ENCODE measurements at regions not wholly inside any gene's neighbourhood (a gene's known extent, or its start where the extent isn't known, plus 50 kb on each side); places are given as distances from the start of the nearest gene placed in this dataset.

DNA sequence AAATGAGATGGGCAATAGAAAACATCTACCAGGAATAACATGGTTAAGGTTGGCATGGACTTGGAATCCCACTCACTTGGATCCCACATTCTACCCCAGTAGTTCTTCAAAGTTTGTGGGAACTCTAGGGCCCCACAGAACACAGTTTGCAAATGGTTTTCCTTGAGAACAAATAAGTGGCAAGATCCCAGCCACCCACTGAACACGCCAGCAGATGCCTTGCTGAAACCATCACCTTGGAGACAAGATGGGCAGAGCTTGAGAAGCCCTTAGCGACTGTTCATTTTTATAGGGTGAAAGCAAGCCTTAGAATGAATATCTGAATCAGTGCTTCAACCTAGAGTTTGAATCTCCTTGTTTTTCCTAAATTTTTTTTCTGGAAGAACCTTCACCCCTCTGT lies 349.1 kb downstream of the RPS24 start:
- no peak overlapping the region for H2BK12ac ChIP-seq (ENCODE audit: low read length)
- WGBS, 2 donors (ENCODE audit: extremely low coverage in 2 of 2, insufficient read length in 2 of 2, insufficient replicate concordance in 1 of 2) = no CpG with 5 or more reads among the region's 2 CpGs

GRCh38 chr10:78383378-78384048 lies 349.9 kb downstream of the RPS24 start:
- no peak for DNase-seq (ENCODE audit: low spot score)

More for the DNA sequence above, 349.1 kb downstream of the RPS24 start:
- Histone ChIP-seq H3K27me3 (ENCODE audit: control insufficient read depth in 3 of 3, insufficient read depth in 3 of 3, low read depth in 1 of 3, low read length in 3 of 3) (no peaks in the 10 kb centered on the region), H3K18ac (ENCODE audit: low read length) (no peak overlapping the region), H2BK5ac (ENCODE audit: low read length) (no peak overlapping the region), H4K91ac (ENCODE audit: low read depth, low read length, poor library complexity) (no peak overlapping the region), H3K4me3 (ENCODE audit: low read length in 2 of 2) (no peak overlapping the region), H2AFZ (ENCODE audit: low read length) (no peak overlapping the region), H3K23ac (ENCODE audit: low read depth, low read length, poor library complexity) (no peak overlapping the region), H3K4ac (ENCODE audit: low read length) (no peak overlapping the region), H2AK5ac (ENCODE audit: low read depth, low read length) (no peak overlapping the region), H3K14ac (ENCODE audit: low read length) (no peak overlapping the region), H3K4me1 (ENCODE audit: control insufficient read depth in 2 of 2, insufficient read depth in 1 of 2, low read depth in 1 of 2, low read length in 2 of 2) (peaks cover 0 to 19% of the 10 kb centered on the region in 2 donors), H3K79me1 (ENCODE audit: low read depth, low read length) (no peaks in the 10 kb centered on the region), H4K8ac (ENCODE audit: low read depth, low read length) (no peak overlapping the region), H3K9me3 (replicated peaks in 1 of 2; ENCODE audit: control insufficient read depth in 2 of 2, insufficient read depth in 1 of 2, low read depth in 1 of 2, low read length in 2 of 2) (peaks cover 2 to 6% of the 10 kb centered on the region in 2 donors), H3K4me2 (ENCODE audit: insufficient read depth, low read length, poor library complexity, severe bottlenecking) (no peak overlapping the region), H3K9ac (ENCODE audit: low read depth, low read length, poor library complexity) (no peak overlapping the region), H3K27ac (replicated peaks; ENCODE audit: low read length) (no peak overlapping the region), H3K36me3 (replicated peaks in 1 of 2; ENCODE audit: control insufficient read depth in 2 of 2, insufficient read depth in 2 of 2, low read length in 2 of 2) (no peaks in the 10 kb centered on the region), H2BK120ac (ENCODE audit: low read depth, low read length) (no peak overlapping the region), H2BK15ac (ENCODE audit: low read length) (no peak overlapping the region)
- DNase-seq (ENCODE audit: low spot score) = no peak

DNA sequence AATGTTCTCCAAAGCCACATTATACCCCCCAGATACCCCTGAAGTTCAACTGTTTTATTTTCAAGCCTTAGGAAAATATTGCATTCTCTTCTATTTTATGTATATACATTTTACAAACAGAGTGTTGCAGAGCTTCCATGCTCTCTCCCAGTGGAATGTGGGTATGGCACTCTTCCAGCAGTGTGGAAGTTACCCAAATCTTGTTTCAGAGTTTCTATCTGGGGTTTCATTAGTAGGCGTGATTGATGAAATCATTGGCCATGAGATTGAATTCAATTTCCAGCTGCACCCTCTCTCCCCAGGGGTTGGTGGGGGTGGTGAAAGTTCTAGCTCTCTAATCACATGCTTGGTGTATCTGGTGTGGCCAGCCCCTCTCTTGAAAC lies 350.4 kb downstream of the RPS24 start:
- no peak overlapping the region for H3K18ac ChIP-seq (ENCODE audit: low read length)
- H2BK120ac ChIP-seq (ENCODE audit: low read depth, low read length) = no peak overlapping the region
- H3K27ac ChIP-seq (replicated peaks; ENCODE audit: low read length) = no peak overlapping the region
- H3K27me3 ChIP-seq (ENCODE audit: control insufficient read depth in 3 of 3, insufficient read depth in 3 of 3, low read depth in 1 of 3, low read length in 3 of 3) = peaks cover 0 to 3% (median 0%) of the 10 kb centered on the region in 3 experiments
- no CpG with 5 or more reads among the region's 1 CpG for WGBS, 2 donors (ENCODE audit: extremely low coverage in 2 of 2, insufficient read length in 2 of 2, insufficient replicate concordance in 1 of 2)
- H3K14ac ChIP-seq (ENCODE audit: low read length) = no peak overlapping the region
- no peak overlapping the region for H2BK5ac ChIP-seq (ENCODE audit: low read length)
- H3K4ac ChIP-seq (ENCODE audit: low read length) = no peak overlapping the region
- no peaks in the 10 kb centered on the region for H3K79me1 ChIP-seq (ENCODE audit: low read depth, low read length)
- H4K91ac ChIP-seq (ENCODE audit: low read depth, low read length, poor library complexity) = no peak overlapping the region
- peaks cover 0 to 19% of the 10 kb centered on the region in 2 donors for H3K4me1 ChIP-seq (ENCODE audit: control insufficient read depth in 2 of 2, insufficient read depth in 1 of 2, low read depth in 1 of 2, low read length in 2 of 2)
- H2BK15ac ChIP-seq (ENCODE audit: low read length) = no peak overlapping the region
- no peak overlapping the region for H3K9ac ChIP-seq (ENCODE audit: low read depth, low read length, poor library complexity)
- H3K36me3 ChIP-seq (replicated peaks in 1 of 2; ENCODE audit: control insufficient read depth in 2 of 2, insufficient read depth in 2 of 2, low read length in 2 of 2) = no peaks in the 10 kb centered on the region
- no peak overlapping the region for H2AFZ ChIP-seq (ENCODE audit: low read length)
- no peak for DNase-seq (ENCODE audit: low spot score)
- H2BK12ac ChIP-seq (ENCODE audit: low read length) = no peak overlapping the region
- peaks cover 2 to 5% of the 10 kb centered on the region in 2 donors for H3K9me3 ChIP-seq (replicated peaks in 1 of 2; ENCODE audit: control insufficient read depth in 2 of 2, insufficient read depth in 1 of 2, low read depth in 1 of 2, low read length in 2 of 2)
- no peak overlapping the region for H3K4me3 ChIP-seq (ENCODE audit: low read length in 2 of 2)
- H3K4me2 ChIP-seq (ENCODE audit: insufficient read depth, low read length, poor library complexity, severe bottlenecking) = no peak overlapping the region
- H4K8ac ChIP-seq (ENCODE audit: low read depth, low read length) = no peak overlapping the region
- no peak overlapping the region for H2AK5ac ChIP-seq (ENCODE audit: low read depth, low read length)
- no peak overlapping the region for H3K23ac ChIP-seq (ENCODE audit: low read depth, low read length, poor library complexity)

More at GRCh38 chr10:78383378-78384048, 349.9 kb downstream of the RPS24 start:
- H2AFZ ChIP-seq (ENCODE audit: low read length) = no peak overlapping the region
- H3K4me1 ChIP-seq (ENCODE audit: control insufficient read depth in 2 of 2, insufficient read depth in 1 of 2, low read depth in 1 of 2, low read length in 2 of 2) = peaks cover 0 to 19% of the 10 kb centered on the region in 2 donors
- no peak overlapping the region for H3K4ac ChIP-seq (ENCODE audit: low read length)
- no CpG with 5 or more reads among the region's 2 CpGs for WGBS, 2 donors (ENCODE audit: extremely low coverage in 2 of 2, insufficient read length in 2 of 2, insufficient replicate concordance in 1 of 2)
- no peak overlapping the region for H3K23ac ChIP-seq (ENCODE audit: low read depth, low read length, poor library complexity)
- no peak overlapping the region for H2BK12ac ChIP-seq (ENCODE audit: low read length)
- H2AK5ac ChIP-seq (ENCODE audit: low read depth, low read length) = no peak overlapping the region
- no peak overlapping the region for H3K4me2 ChIP-seq (ENCODE audit: insufficient read depth, low read length, poor library complexity, severe bottlenecking)
- H3K27ac ChIP-seq (replicated peaks; ENCODE audit: low read length) = no peak overlapping the region
- H3K9me3 ChIP-seq (replicated peaks in 1 of 2; ENCODE audit: control insufficient read depth in 2 of 2, insufficient read depth in 1 of 2, low read depth in 1 of 2, low read length in 2 of 2) = peaks cover 2 to 6% of the 10 kb centered on the region in 2 donors
- H4K91ac ChIP-seq (ENCODE audit: low read depth, low read length, poor library complexity) = no peak overlapping the region
- H3K14ac ChIP-seq (ENCODE audit: low read length) = no peak overlapping the region
- H3K27me3 ChIP-seq (ENCODE audit: control insufficient read depth in 3 of 3, insufficient read depth in 3 of 3, low read depth in 1 of 3, low read length in 3 of 3) = peaks cover 0 to 3% (median 0%) of the 10 kb centered on the region in 3 experiments
- no peak overlapping the region for H3K9ac ChIP-seq (ENCODE audit: low read depth, low read length, poor library complexity)
- H3K79me1 ChIP-seq (ENCODE audit: low read depth, low read length) = no peaks in the 10 kb centered on the region
- H2BK5ac ChIP-seq (ENCODE audit: low read length) = no peak overlapping the region
- no peak overlapping the region for H2BK15ac ChIP-seq (ENCODE audit: low read length)
- no peak overlapping the region for H2BK120ac ChIP-seq (ENCODE audit: low read depth, low read length)
- no peak overlapping the region for H3K4me3 ChIP-seq (ENCODE audit: low read length in 2 of 2)
- H3K18ac ChIP-seq (ENCODE audit: low read length) = no peak overlapping the region
- H4K8ac ChIP-seq (ENCODE audit: low read depth, low read length) = no peak overlapping the region
- H3K36me3 ChIP-seq (replicated peaks in 1 of 2; ENCODE audit: control insufficient read depth in 2 of 2, insufficient read depth in 2 of 2, low read length in 2 of 2) = no peaks in the 10 kb centered on the region

DNA sequence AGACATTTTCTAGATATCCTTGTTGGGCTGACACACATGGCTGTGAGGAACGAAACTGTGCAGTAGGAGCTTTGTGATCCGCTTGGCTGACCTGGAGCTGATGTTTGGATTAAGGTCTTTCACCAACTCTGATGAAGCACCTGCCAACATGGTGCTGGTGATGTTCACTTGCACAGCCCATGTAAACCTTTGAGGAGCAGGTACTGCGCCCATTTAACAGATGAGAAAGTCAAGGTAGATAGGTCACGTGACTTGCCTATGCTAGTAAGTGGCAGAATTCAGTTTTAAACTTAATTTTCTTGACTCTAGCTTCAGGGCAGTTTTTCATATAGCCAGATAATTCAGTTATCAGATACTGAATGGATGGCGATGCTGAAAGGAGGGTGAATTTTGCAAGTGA lies 351.9 kb downstream of the RPS24 start:
- Histone ChIP-seq H3K9ac (ENCODE audit: low read depth, low read length, poor library complexity) (no peak overlapping the region), H3K18ac (ENCODE audit: low read length) (no peak overlapping the region), H2AFZ (ENCODE audit: low read length) (no peak overlapping the region), H2AK5ac (ENCODE audit: low read depth, low read length) (peak overlapping the region; percentile 25), H3K4me1 (ENCODE audit: control insufficient read depth in 2 of 2, insufficient read depth in 1 of 2, low read depth in 1 of 2, low read length in 2 of 2) (peaks cover 0 to 19% of the 10 kb centered on the region in 2 donors), H3K23ac (ENCODE audit: low read depth, low read length, poor library complexity) (no peak overlapping the region), H2BK15ac (ENCODE audit: low read length) (no peak overlapping the region), H2BK5ac (ENCODE audit: low read length) (peak overlapping the region; percentile 14), H3K79me1 (ENCODE audit: low read depth, low read length) (no peaks in the 10 kb centered on the region), H4K8ac (ENCODE audit: low read depth, low read length) (no peak overlapping the region), H3K4me3 (ENCODE audit: low read length in 2 of 2) (no peak overlapping the region), H4K91ac (ENCODE audit: low read depth, low read length, poor library complexity) (no peak overlapping the region), H2BK12ac (ENCODE audit: low read length) (no peak overlapping the region), H3K14ac (ENCODE audit: low read length) (no peak overlapping the region), H3K9me3 (replicated peaks in 1 of 2; ENCODE audit: control insufficient read depth in 2 of 2, insufficient read depth in 1 of 2, low read depth in 1 of 2, low read length in 2 of 2) (no peaks in the 10 kb centered on the region), H3K4ac (ENCODE audit: low read length) (no peak overlapping the region), H2BK120ac (ENCODE audit: low read depth, low read length) (no peak overlapping the region), H3K27me3 (ENCODE audit: control insufficient read depth in 3 of 3, insufficient read depth in 3 of 3, low read depth in 1 of 3, low read length in 3 of 3) (peaks cover 0 to 3% (median 0%) of the 10 kb centered on the region in 3 experiments), H3K4me2 (ENCODE audit: insufficient read depth, low read length, poor library complexity, severe bottlenecking) (no peak overlapping the region), H3K27ac (replicated peaks; ENCODE audit: low read length) (no peak overlapping the region), H3K36me3 (replicated peaks in 1 of 2; ENCODE audit: control insufficient read depth in 2 of 2, insufficient read depth in 2 of 2, low read length in 2 of 2) (no peaks in the 10 kb centered on the region)
- DNase-seq (ENCODE audit: low spot score) = no peak
- WGBS, 2 donors (ENCODE audit: extremely low coverage in 2 of 2, insufficient read length in 2 of 2, insufficient replicate concordance in 1 of 2) = no CpG with 5 or more reads among the region's 5 CpGs

Data from neuronal stem cell (in vitro differentiated cells).